ENCODE measurements at regions not wholly inside any gene's neighbourhood (a gene's known extent, or its start where the extent isn't known, plus 50 kb on each side); places are given as distances from the start of the nearest gene placed in this dataset.

DNA sequence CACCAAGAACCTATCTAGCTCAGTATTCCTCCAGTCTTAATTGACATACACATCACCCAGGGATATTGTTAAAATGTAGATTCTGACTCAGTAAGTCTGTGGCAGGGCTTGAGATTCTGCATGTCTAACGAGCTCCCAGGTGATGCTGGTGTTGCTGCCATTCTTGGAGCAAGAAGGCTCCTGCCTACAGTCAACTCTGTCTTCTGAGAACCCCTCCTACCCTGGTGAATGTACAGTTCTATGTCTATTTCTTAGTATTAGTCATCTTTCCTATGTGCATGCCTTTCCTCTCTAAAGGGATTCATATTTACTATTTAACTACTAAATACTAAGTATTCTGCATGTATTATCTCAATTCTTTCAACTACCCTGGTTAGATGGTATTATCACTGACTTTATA, 268.7 kb downstream of the EDEM1 start:
- 55 to 74% (median 63%) methylated on average over 1 of the region's 1 CpG for WGBS, 5 donors
- intact Hi-C loops (cut with DNase I; ENCODE audit: low total_unique reads) = no loop called here
- no peaks in the 10 kb centered on the region for H3K9me3 ChIP-seq
- H3K27ac ChIP-seq = no peak overlapping the region
- no peaks in the 10 kb centered on the region for H3K27me3 ChIP-seq (replicated peaks in 1 of 7)
- no peak overlapping the region for H3K4me3 ChIP-seq
- H3K4me1 ChIP-seq = no peaks in the 10 kb centered on the region
- DNase-seq = no peak
- TF ChIP-seq POLR2A (IDR thresholded peaks at IDR 0.05) (no peak), POLR2AphosphoS5 (IDR thresholded peaks at IDR 0.05) (no peak)
- TF ChIP-seq, protein P1, sequence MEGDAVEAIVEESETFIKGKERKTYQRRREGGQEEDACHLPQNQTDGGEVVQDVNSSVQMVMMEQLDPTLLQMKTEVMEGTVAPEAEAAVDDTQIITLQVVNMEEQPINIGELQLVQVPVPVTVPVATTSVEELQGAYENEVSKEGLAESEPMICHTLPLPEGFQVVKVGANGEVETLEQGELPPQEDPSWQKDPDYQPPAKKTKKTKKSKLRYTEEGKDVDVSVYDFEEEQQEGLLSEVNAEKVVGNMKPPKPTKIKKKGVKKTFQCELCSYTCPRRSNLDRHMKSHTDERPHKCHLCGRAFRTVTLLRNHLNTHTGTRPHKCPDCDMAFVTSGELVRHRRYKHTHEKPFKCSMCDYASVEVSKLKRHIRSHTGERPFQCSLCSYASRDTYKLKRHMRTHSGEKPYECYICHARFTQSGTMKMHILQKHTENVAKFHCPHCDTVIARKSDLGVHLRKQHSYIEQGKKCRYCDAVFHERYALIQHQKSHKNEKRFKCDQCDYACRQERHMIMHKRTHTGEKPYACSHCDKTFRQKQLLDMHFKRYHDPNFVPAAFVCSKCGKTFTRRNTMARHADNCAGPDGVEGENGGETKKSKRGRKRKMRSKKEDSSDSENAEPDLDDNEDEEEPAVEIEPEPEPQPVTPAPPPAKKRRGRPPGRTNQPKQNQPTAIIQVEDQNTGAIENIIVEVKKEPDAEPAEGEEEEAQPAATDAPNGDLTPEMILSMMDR (IDR thresholded peaks at IDR 0.05 in 8 of 11, conservative IDR thresholded peaks at IDR 0.05 in 3 of 11) = no peak
- no peaks in the 10 kb centered on the region for H3K36me3 ChIP-seq

DNA sequence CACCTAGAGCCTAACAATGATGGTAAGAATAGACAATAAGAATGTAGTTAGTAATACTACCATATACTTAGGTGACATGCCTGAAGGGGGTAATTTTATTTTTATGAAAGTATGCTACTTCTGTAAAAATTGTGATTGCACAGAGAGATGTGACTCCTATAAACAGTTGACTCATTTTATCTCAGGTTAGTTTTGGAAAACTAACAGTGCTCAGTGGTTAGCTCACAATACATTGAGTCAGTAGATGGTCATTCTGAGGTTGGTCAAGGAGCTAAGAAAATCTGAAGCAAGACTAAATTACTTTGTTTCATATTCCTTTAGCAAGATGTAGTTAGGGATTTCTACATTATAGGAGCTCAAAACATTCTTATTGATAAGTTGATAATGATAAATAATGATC, 271.0 kb downstream of the EDEM1 start:
- intact Hi-C loops (cut with DNase I; ENCODE audit: low total_unique reads) = no loop called here
- Histone ChIP-seq H3K9me3 (no peaks in the 10 kb centered on the region), H3K27ac (no peak overlapping the region), H3K4me1 (peaks cover 0 to 3% (median 0%) of the 10 kb centered on the region in 6 donors), H3K4me3 (no peak overlapping the region), H3K36me3 (no peaks in the 10 kb centered on the region), H3K27me3 (replicated peaks in 1 of 7) (no peaks in the 10 kb centered on the region)
- TF ChIP-seq, protein P1 (IDR thresholded peaks at IDR 0.05 in 8 of 11, conservative IDR thresholded peaks at IDR 0.05 in 3 of 11) = no peak
- no peak for TF ChIP-seq POLR2AphosphoS5 (IDR thresholded peaks at IDR 0.05)
- no peak for DNase-seq

DNA sequence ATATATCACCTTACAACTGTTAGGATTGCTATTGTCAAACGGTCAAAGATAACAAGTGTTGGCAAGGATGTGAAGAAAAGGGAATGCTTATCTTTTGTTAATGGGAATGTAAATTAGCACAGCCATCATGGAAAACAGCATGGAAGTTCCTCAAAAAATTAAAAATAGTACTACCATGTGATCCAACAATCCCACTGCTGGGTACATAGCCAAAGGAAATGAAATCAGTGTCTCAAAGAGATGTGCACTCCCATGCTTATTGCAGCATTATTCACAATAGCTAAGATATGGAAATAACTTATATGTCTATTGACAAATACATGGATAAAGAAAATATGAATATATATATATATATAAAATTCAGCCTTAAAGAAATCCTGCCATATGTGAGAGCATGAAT, 274.6 kb downstream of the EDEM1 start:
- Histone ChIP-seq H3K27ac (no peak overlapping the region), H3K4me1 (peaks cover 0 to 24% (median 9%) of the 10 kb centered on the region in 6 donors), H3K27me3 (replicated peaks in 1 of 7) (no peaks in the 10 kb centered on the region), H3K9me3 (no peaks in the 10 kb centered on the region), H3K36me3 (no peaks in the 10 kb centered on the region), H3K4me3 (no peak overlapping the region)
- TF ChIP-seq POLR2A (IDR thresholded peaks at IDR 0.05) = no peak
- TF ChIP-seq, protein P1 (IDR thresholded peaks at IDR 0.05 in 8 of 11, conservative IDR thresholded peaks at IDR 0.05 in 3 of 11) = no peak
- TF ChIP-seq POLR2AphosphoS5 (IDR thresholded peaks at IDR 0.05) = no peak
- no peak for DNase-seq
- 62 to 91% (median 73%) methylated on average over 1 of the region's 1 CpG for WGBS, 5 donors
- intact Hi-C loops (cut with DNase I; ENCODE audit: low total_unique reads) = no loop called here

DNA sequence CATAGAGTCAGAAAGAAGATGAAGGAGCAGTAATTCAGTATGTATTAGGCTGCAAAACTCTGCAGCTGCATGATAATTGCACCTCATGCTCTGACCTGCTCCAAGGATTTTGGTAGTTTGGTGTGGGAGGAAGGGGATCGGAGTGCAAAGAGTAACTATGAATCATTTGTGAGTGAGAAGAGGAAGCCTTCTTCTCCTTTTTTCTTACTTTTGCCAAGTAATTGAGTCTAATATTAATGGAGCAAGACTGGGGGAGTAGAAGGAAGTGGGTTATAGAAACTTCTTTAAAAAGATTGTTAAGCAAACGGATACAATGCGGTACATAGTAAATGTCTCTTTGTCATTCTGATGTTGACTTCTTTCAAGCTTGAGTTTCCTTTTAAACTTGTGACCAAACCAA, 276.5 kb downstream of the EDEM1 start:
- no peak for TF ChIP-seq POLR2AphosphoS5 (IDR thresholded peaks at IDR 0.05)
- no peak for TF ChIP-seq POLR2A (IDR thresholded peaks at IDR 0.05)
- TF ChIP-seq, protein P1 (IDR thresholded peaks at IDR 0.05 in 8 of 11, conservative IDR thresholded peaks at IDR 0.05 in 3 of 11) = no peak
- WGBS, 5 donors = 14 to 40% (median 27%) methylated on average over 3 of the region's 3 CpGs
- Histone ChIP-seq H3K27ac (peak overlapping the region in 4 of 8 donors; percentile 4 to 57 (median 40)), H3K4me1 (peaks cover 0 to 24% (median 9%) of the 10 kb centered on the region in 6 donors), H3K27me3 (replicated peaks in 1 of 7) (no peaks in the 10 kb centered on the region), H3K4me3 (no peak overlapping the region), H3K36me3 (no peaks in the 10 kb centered on the region), H3K9me3 (no peaks in the 10 kb centered on the region)
- intact Hi-C loops (cut with DNase I; ENCODE audit: low total_unique reads) = no loop called here
- DNase-seq = no peak

Measured in spleen (tissue), 11 donors.